ENCODE measurements at regions not wholly inside any gene's neighbourhood (a gene's known extent, or its start where the extent isn't known, plus 50 kb on each side); places are given as distances from the start of the nearest gene placed in this dataset.

GRCh38 chr14:71529848-71530247, 402.4 kb upstream of the RGS6 start:
- no peak for DNase-seq (ENCODE audit: low read depth in 3 of 3, low spot score in 1 of 3)

- no peak for DNase-seq (ENCODE audit: low read depth in 3 of 3, low spot score in 1 of 3)
Measured at GRCh38 chr14:71532344-71532743, 399.9 kb upstream of the RGS6 start.

GRCh38 chr14:71532790-71533189, 399.4 kb upstream of the RGS6 start:
- DNase-seq (ENCODE audit: low read depth in 3 of 3, low spot score in 1 of 3): no peak

GRCh38 chr14:71533390-71533789, 398.8 kb upstream of the RGS6 start:
- no peak for DNase-seq (ENCODE audit: low read depth in 3 of 3, low spot score in 1 of 3)

- no peak for DNase-seq (ENCODE audit: low read depth in 3 of 3, low spot score in 1 of 3)
Measured at GRCh38 chr14:71533800-71534199, 398.4 kb upstream of the RGS6 start.

GRCh38 chr14:71534506-71534905, 397.7 kb upstream of the RGS6 start:
- no peak for DNase-seq (ENCODE audit: low read depth in 3 of 3, low spot score in 1 of 3)

GRCh38 chr14:71536015-71536740, 396.1 kb upstream of the RGS6 start:
- no peak for DNase-seq (ENCODE audit: low read depth in 3 of 3, low spot score in 1 of 3)

GRCh38 chr14:71536927-71537772, 395.1 kb upstream of the RGS6 start:
- DNase-seq (ENCODE audit: low read depth in 3 of 3, low spot score in 1 of 3): no peak

- DNase-seq (ENCODE audit: low read depth in 3 of 3, low spot score in 1 of 3): no peak
Measured at GRCh38 chr14:71538288-71538687, 393.9 kb upstream of the RGS6 start.

GRCh38 chr14:71538938-71539649, 393.1 kb upstream of the RGS6 start:
- no peak for DNase-seq (ENCODE audit: low read depth in 3 of 3, low spot score in 1 of 3)

- DNase-seq (ENCODE audit: low read depth in 3 of 3, low spot score in 1 of 3): no peak
Measured at GRCh38 chr14:71539650-71540285, 392.5 kb upstream of the RGS6 start.

- DNase-seq (ENCODE audit: low read depth in 3 of 3, low spot score in 1 of 3): no peak
Measured at GRCh38 chr14:71541271-71541670, 391.0 kb upstream of the RGS6 start.

GRCh38 chr14:71541973-71542690, 390.1 kb upstream of the RGS6 start:
- DNase-seq (ENCODE audit: low read depth in 3 of 3, low spot score in 1 of 3): no peak

GRCh38 chr14:71549421-71550050, 382.7 kb upstream of the RGS6 start:
- no peak for DNase-seq (ENCODE audit: low read depth in 3 of 3, low spot score in 1 of 3)

GRCh38 chr14:71550367-71550766, 381.9 kb upstream of the RGS6 start:
- no peak for DNase-seq (ENCODE audit: low read depth in 3 of 3, low spot score in 1 of 3)

GRCh38 chr14:71551291-71551950, 380.8 kb upstream of the RGS6 start:
- DNase-seq (ENCODE audit: low read depth in 3 of 3, low spot score in 1 of 3): no peak

GRCh38 chr14:71552809-71553208, 379.4 kb upstream of the RGS6 start:
- no peak for DNase-seq (ENCODE audit: low read depth in 3 of 3, low spot score in 1 of 3)

GRCh38 chr14:71553779-71554178, 378.4 kb upstream of the RGS6 start:
- DNase-seq (ENCODE audit: low read depth in 3 of 3, low spot score in 1 of 3): no peak

GRCh38 chr14:71554323-71554722, 377.9 kb upstream of the RGS6 start:
- no peak for DNase-seq (ENCODE audit: low read depth in 3 of 3, low spot score in 1 of 3)
